Caco-2 (cell line): ENCODE measurements at regions not wholly inside any gene's neighbourhood (a gene's known extent, or its start where the extent isn't known, plus 50 kb on each side); places are given as distances from the start of the nearest gene placed in this dataset.

Source experiments
- BruUV-seq: library from RNA; stranded (reverse); fragments of 400-500 nt; replicated peaks from 2 replicates; lab custom pipeline; 2021; lab: Mats Ljungman, UMichigan
- CTCF ChIA-PET: fragments of 300-600 bp; sonication (Branson Sonifier 250); formaldehyde crosslinking; loops from one replicate; lab custom pipeline; 2022; ENCODE audit warnings: antibody characterized with exemption; lab: Charles Lee
- POLR2A ChIA-PET: fragments of 300-600 bp; sonication (Branson Sonifier 250); formaldehyde crosslinking; loops from one replicate; lab custom pipeline; 2022; ENCODE audit warnings: antibody characterized with exemption; lab: Charles Lee
- DNase-seq, 2 experiments: peaks; one replicate each; pipeline versions ENCODE4 v3.0.0 to v3.0.0-alpha.2; 2020 to 2022
- H3K27me3 ChIP-seq: replicated peaks from 2 replicates; pipeline ENCODE4 v1.6.0; 2011; ENCODE audit warnings: low read length; ENCODE audit not compliant: control insufficient read depth, insufficient read depth
- H3K36me3 ChIP-seq: 2 replicates; pipeline ENCODE4 v1.5.1; 2011; ENCODE audit warnings: low read length; ENCODE audit not compliant: control insufficient read depth, insufficient read depth
- H3K4me1 ChIP-seq: fragments of 250-450 bp; sonication (Bioruptor Pico); 2 replicates; pipeline ENCODE4 v1.5.1; 2020; ENCODE audit warnings: mild to moderate bottlenecking
- H3K4me3 ChIP-seq: 2 replicates; pipeline ENCODE4 v1.5.1; 2011; ENCODE audit warnings: low read depth, mild to moderate bottlenecking, control low read depth, low read length
- H3K9me3 ChIP-seq: fragments of 250-450 bp; sonication (Bioruptor Pico); 2 replicates; pipeline ENCODE4 v1.5.1; 2020; ENCODE audit warnings: mild to moderate bottlenecking, moderate library complexity
- H3K27ac Mint-ChIP-seq: one replicate; pipeline ENCODE4 v1.8.0; 2022; ENCODE audit warnings: mixed read lengths; ENCODE audit not compliant: unreplicated experiment
- H3K27me3 Mint-ChIP-seq: one replicate; pipeline ENCODE4 v1.8.0; 2022; ENCODE audit warnings: mixed read lengths; ENCODE audit not compliant: insufficient read depth, unreplicated experiment
- H3K36me3 Mint-ChIP-seq: one replicate; pipeline ENCODE4 v1.8.0; 2022; ENCODE audit warnings: mild to moderate bottlenecking, mixed read lengths; ENCODE audit not compliant: insufficient read depth, unreplicated experiment
- H3K4me1 Mint-ChIP-seq: one replicate; pipeline ENCODE4 v1.8.0; 2022; ENCODE audit warnings: low read depth, mixed read lengths; ENCODE audit not compliant: unreplicated experiment
- H3K4me3 Mint-ChIP-seq: one replicate; pipeline ENCODE4 v1.8.0; 2022; ENCODE audit warnings: mild to moderate bottlenecking, moderate library complexity, mixed read lengths; ENCODE audit not compliant: unreplicated experiment
- H3K9me3 Mint-ChIP-seq: one replicate; pipeline ENCODE4 v1.8.0; 2022; ENCODE audit warnings: mixed read lengths; ENCODE audit not compliant: unreplicated experiment
- CTCF ChIP-seq, 2 experiments: fragments of 200-600 bp in 1 of 2; IDR thresholded peaks; 1 replicate in 1 of 2; 2 replicates in 1 of 2; pipeline versions ENCODE4 v1.5.1 to v1.8.0; 2011 to 2022; ENCODE audit warnings: antibody characterized with exemption in 1 of 2, control low read depth in 1 of 2, inconsistent platforms in 1 of 2, low read depth in 1 of 2, low read length in 1 of 2, mild to moderate bottlenecking in 1 of 2, moderate library complexity in 1 of 2; ENCODE audit not compliant: insufficient read depth in 1 of 2, severe bottlenecking in 1 of 2, unreplicated experiment in 1 of 2
- intact Hi-C: fragments of 100-400 bp; cut with micrococcal nuclease; formaldehyde crosslinking; loops from one replicate; pipeline ENCODE4 v1.10.0; 2022; ENCODE audit not compliant: unreplicated experiment

DNA sequence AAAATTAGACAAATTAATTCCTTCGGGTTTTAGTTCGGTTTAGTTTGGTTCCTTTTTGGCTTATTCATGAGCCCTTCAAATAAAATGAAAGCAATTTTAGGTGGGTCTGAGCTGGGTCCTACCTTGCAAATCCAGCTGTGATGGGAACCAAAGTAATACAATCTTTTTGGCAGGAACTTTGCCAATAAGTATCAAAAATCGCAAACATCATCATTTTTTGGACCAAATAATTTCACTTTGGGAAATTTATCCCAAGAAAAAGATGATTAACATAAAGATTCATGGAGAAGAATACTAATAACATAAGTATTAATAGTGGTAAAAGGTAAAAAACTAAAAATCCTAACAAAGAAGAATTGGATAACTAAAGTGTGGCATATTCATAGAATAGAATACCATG, 67.8 kb upstream of the MYOCD start:
- Mint-ChIP-seq H3K27me3 (no peaks in the 10 kb centered on the region), H3K4me3 (no peak overlapping the region), H3K4me1 (no peaks in the 10 kb centered on the region), H3K27ac (no peak overlapping the region), H3K9me3 (no peaks in the 10 kb centered on the region), H3K36me3 (no peaks in the 10 kb centered on the region)
- BruUV-seq: no TSS peak
- Histone ChIP-seq H3K4me1 (no peaks in the 10 kb centered on the region), H3K36me3 (no peaks in the 10 kb centered on the region), H3K27me3 (no peaks in the 10 kb centered on the region), H3K4me3 (no peak overlapping the region), H3K9me3 (no peaks in the 10 kb centered on the region)
- CTCF ChIA-PET: no interaction called here
- DNase-seq: no peak
- intact Hi-C loops: no loop called here
- POLR2A ChIA-PET: no interaction called here
- no peak for TF ChIP-seq CTCF (IDR thresholded peaks at IDR 0.05; ENCODE audit: insufficient read depth in 1 of 2, low read depth in 1 of 2, low read length in 1 of 2, severe bottlenecking in 1 of 2, unreplicated experiment in 1 of 2)

DNA sequence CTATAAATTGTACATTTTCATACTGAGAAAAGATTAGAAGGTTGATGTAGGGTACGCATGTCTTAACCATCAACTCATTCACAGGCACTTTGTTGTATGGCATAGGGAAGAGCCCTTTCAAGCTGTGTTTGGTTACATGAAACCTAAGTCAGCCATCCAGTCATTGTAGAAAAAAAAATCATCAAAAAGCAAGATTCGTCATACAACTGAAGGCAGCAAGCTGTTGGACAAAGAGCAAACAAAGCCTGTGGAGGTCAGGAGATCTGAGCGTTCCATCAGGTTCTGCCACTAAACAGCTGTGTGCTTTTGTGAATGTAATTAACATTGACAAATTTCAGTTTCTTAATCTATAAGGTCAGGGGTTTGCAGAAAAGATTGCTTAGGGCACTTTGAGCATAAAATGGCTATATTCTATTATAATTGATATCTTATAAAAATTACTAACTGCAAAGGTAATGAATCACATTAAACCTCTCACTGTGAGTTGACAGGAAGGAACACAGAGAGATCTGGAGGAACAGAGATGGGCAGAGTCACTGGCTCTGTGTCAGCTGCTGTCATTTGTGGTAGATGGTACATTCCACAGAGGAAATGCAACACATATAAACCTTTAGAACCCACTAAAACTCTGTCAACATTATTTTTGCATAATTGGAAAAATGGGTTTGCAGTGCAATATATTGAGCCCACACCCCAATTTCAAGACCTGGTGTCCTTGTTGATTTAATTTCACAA, 66.3 kb upstream of the MYOCD start:
- POLR2A ChIA-PET: no interaction called here
- Mint-ChIP-seq H3K36me3 (no peaks in the 10 kb centered on the region), H3K27ac (no peak overlapping the region), H3K4me1 (no peaks in the 10 kb centered on the region), H3K9me3 (no peaks in the 10 kb centered on the region), H3K4me3 (no peak overlapping the region), H3K27me3 (peaks cover 2% of the 10 kb centered on the region)
- Histone ChIP-seq H3K9me3 (no peaks in the 10 kb centered on the region), H3K36me3 (no peaks in the 10 kb centered on the region), H3K27me3 (no peaks in the 10 kb centered on the region), H3K4me1 (no peaks in the 10 kb centered on the region), H3K4me3 (no peak overlapping the region)
- intact Hi-C loops: no loop called here
- no TSS peak for BruUV-seq
- CTCF ChIA-PET: no interaction called here
- no peak for DNase-seq
- TF ChIP-seq CTCF (IDR thresholded peaks at IDR 0.05; ENCODE audit: insufficient read depth in 1 of 2, low read depth in 1 of 2, low read length in 1 of 2, severe bottlenecking in 1 of 2, unreplicated experiment in 1 of 2): no peak

DNA sequence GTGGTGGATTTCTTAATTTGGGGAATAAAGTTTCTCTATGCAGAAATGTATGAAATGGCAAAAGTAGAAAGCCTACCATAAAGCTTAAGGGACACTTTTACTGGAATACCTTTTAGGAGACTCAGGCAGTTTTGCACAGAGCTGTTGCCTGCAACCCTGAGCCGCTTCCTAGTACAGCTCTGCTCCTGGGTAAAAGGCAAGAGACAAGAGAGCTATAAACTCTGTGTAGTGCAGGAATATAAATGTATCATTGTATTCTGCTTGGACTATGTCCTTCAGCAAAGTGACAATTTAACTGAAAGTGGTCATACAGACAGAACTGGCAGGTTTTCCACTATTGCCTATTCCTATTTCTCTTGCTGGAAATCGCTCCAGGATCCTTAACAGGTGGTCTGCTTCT, 65.3 kb upstream of the MYOCD start:
- no peaks in the 10 kb centered on the region for H3K27me3 ChIP-seq
- BruUV-seq: no TSS peak
- peaks cover 2% of the 10 kb centered on the region for H3K27me3 Mint-ChIP-seq
- no peak for TF ChIP-seq CTCF (IDR thresholded peaks at IDR 0.05; ENCODE audit: insufficient read depth in 1 of 2, low read depth in 1 of 2, low read length in 1 of 2, severe bottlenecking in 1 of 2, unreplicated experiment in 1 of 2)
- H3K9me3 Mint-ChIP-seq: no peaks in the 10 kb centered on the region
- no peaks in the 10 kb centered on the region for H3K36me3 Mint-ChIP-seq
- ChIA-PET POLR2A (no interaction called here), CTCF (no interaction called here)
- no peaks in the 10 kb centered on the region for H3K9me3 ChIP-seq
- no peaks in the 10 kb centered on the region for H3K4me1 ChIP-seq
- H3K4me1 Mint-ChIP-seq: no peaks in the 10 kb centered on the region
- H3K36me3 ChIP-seq: no peaks in the 10 kb centered on the region
- no peak for DNase-seq
- intact Hi-C loops: no loop called here
- no peak overlapping the region for H3K27ac Mint-ChIP-seq
- H3K4me3 Mint-ChIP-seq: no peak overlapping the region
- H3K4me3 ChIP-seq: no peak overlapping the region
